ENCODE measurements at regions not wholly inside any gene's neighbourhood (a gene's known extent, or its start where the extent isn't known, plus 50 kb on each side); places are given as distances from the start of the nearest gene placed in this dataset.

GRCh38 chr4:33283818-33284217 lies 2563.6 kb downstream of the PCDH7 start:
- TF ChIP-seq, protein P1, sequence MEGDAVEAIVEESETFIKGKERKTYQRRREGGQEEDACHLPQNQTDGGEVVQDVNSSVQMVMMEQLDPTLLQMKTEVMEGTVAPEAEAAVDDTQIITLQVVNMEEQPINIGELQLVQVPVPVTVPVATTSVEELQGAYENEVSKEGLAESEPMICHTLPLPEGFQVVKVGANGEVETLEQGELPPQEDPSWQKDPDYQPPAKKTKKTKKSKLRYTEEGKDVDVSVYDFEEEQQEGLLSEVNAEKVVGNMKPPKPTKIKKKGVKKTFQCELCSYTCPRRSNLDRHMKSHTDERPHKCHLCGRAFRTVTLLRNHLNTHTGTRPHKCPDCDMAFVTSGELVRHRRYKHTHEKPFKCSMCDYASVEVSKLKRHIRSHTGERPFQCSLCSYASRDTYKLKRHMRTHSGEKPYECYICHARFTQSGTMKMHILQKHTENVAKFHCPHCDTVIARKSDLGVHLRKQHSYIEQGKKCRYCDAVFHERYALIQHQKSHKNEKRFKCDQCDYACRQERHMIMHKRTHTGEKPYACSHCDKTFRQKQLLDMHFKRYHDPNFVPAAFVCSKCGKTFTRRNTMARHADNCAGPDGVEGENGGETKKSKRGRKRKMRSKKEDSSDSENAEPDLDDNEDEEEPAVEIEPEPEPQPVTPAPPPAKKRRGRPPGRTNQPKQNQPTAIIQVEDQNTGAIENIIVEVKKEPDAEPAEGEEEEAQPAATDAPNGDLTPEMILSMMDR (conservative IDR thresholded peaks at IDR 0.05; ENCODE audit: low read depth, low read length): no peak
- no peak for TF ChIP-seq EZH2 (IDR thresholded peaks at IDR 0.05; ENCODE audit: borderline replicate concordance, low read depth, low read length, poor library complexity, severe bottlenecking)
